ENCODE measurements at regions not wholly inside any gene's neighbourhood (a gene's known extent, or its start where the extent isn't known, plus 50 kb on each side); places are given as distances from the start of the nearest gene placed in this dataset.

GRCh38 chr15:59833366-59833765, 144.2 kb upstream of the BNIP2 start:
- Histone ChIP-seq H3K27me3 (ENCODE audit: control insufficient read depth in 2 of 2, insufficient read depth in 2 of 2, low read length in 2 of 2) (peaks cover 0 to 4% of the 10 kb centered on the region in 2 experiments), H3K4me3 (replicated peaks in 1 of 3; ENCODE audit: insufficient read depth in 1 of 3, low read depth in 1 of 3, low read length in 3 of 3) (no peak overlapping the region), H3K9me1 (replicated peaks; ENCODE audit: control insufficient read depth, extremely low read depth, insufficient read depth, low read length) (no peaks in the 10 kb centered on the region), H3K36me3 (ENCODE audit: control insufficient read depth in 2 of 2, extremely low read depth in 1 of 2, insufficient read depth in 2 of 2, low read length in 2 of 2) (no peaks in the 10 kb centered on the region), H3K9ac (replicated peaks; ENCODE audit: extremely low read depth, insufficient read depth, low read length) (no peak overlapping the region), H3K27ac (ENCODE audit: insufficient read depth, low read depth, low read length) (no peak overlapping the region), H3K4me1 (ENCODE audit: control insufficient read depth, extremely low read depth, insufficient read depth, low read length) (no peaks in the 10 kb centered on the region), H4K20me1 (replicated peaks; ENCODE audit: control insufficient read depth, extremely low read depth, insufficient read depth, low read length) (no peaks in the 10 kb centered on the region), H3K9me3 (replicated peaks; ENCODE audit: control insufficient read depth, insufficient read depth, low read length) (no peaks in the 10 kb centered on the region), H2AFZ (ENCODE audit: low read depth, low read length) (no peak overlapping the region), H3K4me2 (ENCODE audit: insufficient read depth, low read length) (no peak overlapping the region), H3K79me2 (ENCODE audit: control insufficient read depth, insufficient read depth, low read length) (no peaks in the 10 kb centered on the region)
- dilution Hi-C loops (cut with MboI; ENCODE audit: extremely low pct_ligation_motif_present, low sequenced_read_pairs) (no loop called here), intact Hi-C loops (cut with micrococcal nuclease) (no loop called here)
- CTCF ChIA-PET: interaction anchor here (1.1 kb wide), 1 partner anchor 9 kb away, joined by 3 read pairs; no protein-coding TSS in a partner anchor
- no peak for DNase-seq (ENCODE audit: low read depth, low spot score)
- no TSS peak for BruUV-seq (replicated peaks)
- TF ChIP-seq MYC (IDR thresholded peaks at IDR 0.05; ENCODE audit: low read depth, low read length) (no peak), MAX (IDR thresholded peaks at IDR 0.05; ENCODE audit: insufficient read depth, insufficient read length) (no peak), FOS (IDR thresholded peaks at IDR 0.05; ENCODE audit: borderline replicate concordance, insufficient read depth, low read length) (no peak), POLR2A (IDR thresholded peaks at IDR 0.05; ENCODE audit: low read depth, low read length) (no peak), JUN (IDR thresholded peaks at IDR 0.05; ENCODE audit: borderline replicate concordance, insufficient read depth, insufficient read length, low read depth) (no peak), CTCF (IDR thresholded peaks at IDR 0.05; ENCODE audit: extremely low read depth in 1 of 2, insufficient read depth in 1 of 2, low read depth in 1 of 2, low read length in 2 of 2) (no peak), EZH2 (IDR thresholded peaks at IDR 0.05; ENCODE audit: borderline replicate concordance, low read depth, low read length, severe bottlenecking) (no peak), POLR2AphosphoS5 (IDR thresholded peaks at IDR 0.05; ENCODE audit: insufficient read depth, low read depth, low read length) (no peak), GATA2 (IDR thresholded peaks at IDR 0.05; ENCODE audit: insufficient read depth, insufficient read length, low read depth, low read length) (no peak)
- FAIRE-seq: no peak
- POLR2A ChIA-PET: no interaction called here

Data from endothelial cell of umbilical vein (primary cell).